ENCODE measurements at regions not wholly inside any gene's neighbourhood (a gene's known extent, or its start where the extent isn't known, plus 50 kb on each side); places are given as distances from the start of the nearest gene placed in this dataset.

DNA sequence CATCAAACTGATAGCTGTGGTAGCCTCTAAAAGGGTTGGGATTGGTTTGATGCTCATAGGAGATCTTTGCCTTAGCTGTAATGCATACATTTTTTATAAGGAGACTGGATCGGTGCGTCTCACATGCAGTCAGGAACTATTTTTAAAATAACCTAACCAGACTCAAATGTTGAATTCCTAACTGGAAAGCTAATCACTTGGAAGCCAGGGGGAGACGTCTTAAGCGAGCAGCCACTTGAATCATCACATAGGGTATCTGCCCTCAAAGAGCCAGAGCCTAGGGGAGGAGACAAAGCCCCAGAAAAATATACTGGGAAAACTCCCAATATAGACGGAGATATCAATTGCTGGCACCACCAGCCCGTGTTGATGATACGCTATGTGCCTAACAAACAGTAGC lies 61.7 kb upstream of the PUM1 start:
- Mint-ChIP-seq H3K27ac (no peak overlapping the region), H3K4me3 (no peak overlapping the region), H3K27me3 (peaks cover 0 to 4% (median 0%) of the 10 kb centered on the region in 5 donors), H3K36me3 (no peaks in the 10 kb centered on the region), H3K9me3 (no peaks in the 10 kb centered on the region), H3K4me1 (no peaks in the 10 kb centered on the region)
- ChIA-PET POLR2A (no interaction called here), CTCF (no interaction called here)
- H3K9me3 ChIP-seq (ENCODE audit: control insufficient read depth in 2 of 3, low read length in 3 of 3), result no peaks in the 10 kb centered on the region
- no peak overlapping the region for H3K27ac ChIP-seq (ENCODE audit: low read depth, low read length)
- no peak for DNase-seq
- ATAC-seq, result no peak
- no peaks in the 10 kb centered on the region for H3K27me3 ChIP-seq (ENCODE audit: control insufficient read depth in 2 of 2, insufficient read depth in 2 of 2, low read length in 2 of 2)
- H3K4me1 ChIP-seq (ENCODE audit: control insufficient read depth in 2 of 2, insufficient read depth in 2 of 2, low read length in 2 of 2), result no peaks in the 10 kb centered on the region
- no peak overlapping the region for H3K4me3 ChIP-seq (ENCODE audit: low read length)
- H3K36me3 ChIP-seq (ENCODE audit: control insufficient read depth in 2 of 3, insufficient read depth in 3 of 3, low read length in 3 of 3), result no peaks in the 10 kb centered on the region
- intact Hi-C loops (cut with micrococcal nuclease), result no loop called here

DNA sequence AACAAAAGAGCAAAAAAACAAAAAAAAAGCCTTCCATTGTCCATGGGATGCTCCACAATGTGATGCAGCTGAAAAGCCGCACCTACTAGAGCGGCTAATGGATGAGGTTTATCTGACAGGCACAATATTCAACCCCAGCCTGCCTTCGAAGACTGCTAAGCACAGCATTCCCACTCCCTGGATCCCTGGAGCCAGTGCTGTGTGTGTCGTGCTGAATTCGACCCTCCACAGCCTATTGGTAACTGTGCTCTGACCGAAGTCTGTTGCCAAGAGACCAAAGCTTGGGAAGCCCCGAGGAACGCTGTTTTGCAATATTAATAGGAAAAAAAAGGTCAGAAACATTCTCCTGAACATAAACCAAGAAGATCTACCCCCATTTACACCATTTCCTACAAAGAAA lies 57.2 kb upstream of the PUM1 start:
- Histone ChIP-seq H3K36me3 (ENCODE audit: control insufficient read depth in 2 of 3, insufficient read depth in 3 of 3, low read length in 3 of 3) (no peaks in the 10 kb centered on the region), H3K9me3 (ENCODE audit: control insufficient read depth in 2 of 3, low read length in 3 of 3) (no peaks in the 10 kb centered on the region), H3K4me1 (ENCODE audit: control insufficient read depth in 2 of 2, insufficient read depth in 2 of 2, low read length in 2 of 2) (no peaks in the 10 kb centered on the region), H3K27me3 (ENCODE audit: control insufficient read depth in 2 of 2, insufficient read depth in 2 of 2, low read length in 2 of 2) (no peaks in the 10 kb centered on the region), H3K4me3 (ENCODE audit: low read length) (no peak overlapping the region), H3K27ac (ENCODE audit: low read depth, low read length) (no peak overlapping the region)
- ChIA-PET CTCF (no interaction called here), POLR2A (interaction anchor here (0.6 kb wide), 1 partner anchor 21 kb away, joined by 5 read pairs; no protein-coding TSS in a partner anchor)
- Mint-ChIP-seq H3K27me3 (peaks cover 0 to 4% (median 0%) of the 10 kb centered on the region in 5 donors), H3K27ac (no peak overlapping the region), H3K4me1 (no peaks in the 10 kb centered on the region), H3K4me3 (no peak overlapping the region), H3K36me3 (no peaks in the 10 kb centered on the region), H3K9me3 (no peaks in the 10 kb centered on the region)
- ATAC-seq (no peak), DNase-seq (no peak)
- intact Hi-C loops (cut with micrococcal nuclease), result no loop called here

DNA sequence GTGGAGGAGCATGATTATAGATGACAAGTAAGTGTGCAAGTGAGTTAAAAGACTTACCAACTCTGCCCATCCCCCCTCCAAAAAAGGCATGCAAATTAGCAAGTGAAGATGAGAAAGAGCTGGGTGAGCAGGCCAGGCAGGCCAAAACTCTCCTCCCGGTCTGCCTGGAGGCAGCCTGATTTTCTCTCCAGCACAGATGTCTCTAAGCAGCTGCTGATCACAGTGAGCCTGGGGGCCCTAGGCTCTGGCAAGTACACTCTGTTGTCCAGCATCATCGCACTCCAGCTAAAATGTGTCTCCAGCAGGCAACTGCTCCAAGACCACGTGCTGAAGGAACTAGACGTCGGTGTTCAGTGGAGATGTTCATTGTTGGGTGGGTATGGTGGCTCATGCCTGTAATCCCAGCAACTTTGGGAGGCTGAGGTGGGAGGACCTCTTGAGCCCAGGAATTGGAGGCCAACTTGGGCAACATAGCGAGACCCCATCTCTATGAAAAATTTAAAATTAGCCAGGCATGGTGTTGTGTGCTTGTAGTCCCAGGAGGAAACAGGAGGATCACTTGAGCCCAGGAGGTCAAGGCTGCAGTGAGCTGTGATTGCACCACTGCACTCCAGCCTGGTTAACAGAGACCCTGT lies 56.7 kb upstream of the PUM1 start:
- Histone ChIP-seq H3K4me1 (ENCODE audit: control insufficient read depth in 2 of 2, insufficient read depth in 2 of 2, low read length in 2 of 2) (no peaks in the 10 kb centered on the region), H3K9me3 (ENCODE audit: control insufficient read depth in 2 of 3, low read length in 3 of 3) (no peaks in the 10 kb centered on the region), H3K27me3 (ENCODE audit: control insufficient read depth in 2 of 2, insufficient read depth in 2 of 2, low read length in 2 of 2) (no peaks in the 10 kb centered on the region), H3K36me3 (ENCODE audit: control insufficient read depth in 2 of 3, insufficient read depth in 3 of 3, low read length in 3 of 3) (no peaks in the 10 kb centered on the region), H3K27ac (ENCODE audit: low read depth, low read length) (no peak overlapping the region), H3K4me3 (ENCODE audit: low read length) (no peak overlapping the region)
- Mint-ChIP-seq H3K27ac (no peak overlapping the region), H3K36me3 (no peaks in the 10 kb centered on the region), H3K4me1 (no peaks in the 10 kb centered on the region), H3K4me3 (no peak overlapping the region), H3K9me3 (no peaks in the 10 kb centered on the region), H3K27me3 (peaks cover 0 to 3% (median 0%) of the 10 kb centered on the region in 5 donors)
- intact Hi-C loops (cut with micrococcal nuclease), result no loop called here
- ChIA-PET CTCF (no interaction called here), POLR2A (interaction anchor here (0.6 kb wide), 1 partner anchor 20 kb away, joined by 5 read pairs; no protein-coding TSS in a partner anchor)
- ATAC-seq (no peak), DNase-seq (no peak)

DNA sequence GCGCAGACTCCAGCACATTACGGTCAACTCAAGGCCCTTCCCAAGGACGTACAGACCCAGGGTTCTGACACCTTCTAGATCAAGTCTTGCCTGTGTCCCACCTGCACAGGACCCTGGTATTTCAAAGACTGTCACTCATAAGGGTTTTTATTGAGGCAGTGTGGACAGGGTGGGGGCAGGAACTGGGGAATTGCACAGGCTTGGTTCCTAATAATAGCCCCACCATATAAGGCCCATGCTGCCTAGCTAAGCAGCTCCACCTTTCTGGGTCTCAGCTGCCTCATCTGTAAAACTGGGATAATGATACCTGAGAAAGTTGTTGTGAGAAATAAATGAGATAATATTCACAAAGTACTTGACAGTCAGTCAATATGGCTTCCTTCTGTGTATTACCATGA lies 55.3 kb upstream of the PUM1 start:
- no peaks in the 10 kb centered on the region for H3K27me3 ChIP-seq (ENCODE audit: control insufficient read depth in 2 of 2, insufficient read depth in 2 of 2, low read length in 2 of 2)
- H3K36me3 ChIP-seq (ENCODE audit: control insufficient read depth in 2 of 3, insufficient read depth in 3 of 3, low read length in 3 of 3), result no peaks in the 10 kb centered on the region
- POLR2A ChIA-PET, result no interaction called here
- DNase-seq (no peak), ATAC-seq (no peak)
- H3K27ac ChIP-seq (ENCODE audit: low read depth, low read length), result no peak overlapping the region
- Mint-ChIP-seq H3K27ac (no peak overlapping the region), H3K36me3 (no peaks in the 10 kb centered on the region), H3K9me3 (no peaks in the 10 kb centered on the region), H3K4me3 (no peak overlapping the region), H3K27me3 (peaks cover 0 to 9% (median 2%) of the 10 kb centered on the region in 5 donors), H3K4me1 (no peaks in the 10 kb centered on the region)
- no peaks in the 10 kb centered on the region for H3K9me3 ChIP-seq (ENCODE audit: control insufficient read depth in 2 of 3, low read length in 3 of 3)
- H3K4me3 ChIP-seq (ENCODE audit: low read length), result no peak overlapping the region
- H3K4me1 ChIP-seq (ENCODE audit: control insufficient read depth in 2 of 2, insufficient read depth in 2 of 2, low read length in 2 of 2), result no peaks in the 10 kb centered on the region
- intact Hi-C loops (cut with micrococcal nuclease), result no loop called here
- CTCF ChIA-PET, result no interaction called here

DNA sequence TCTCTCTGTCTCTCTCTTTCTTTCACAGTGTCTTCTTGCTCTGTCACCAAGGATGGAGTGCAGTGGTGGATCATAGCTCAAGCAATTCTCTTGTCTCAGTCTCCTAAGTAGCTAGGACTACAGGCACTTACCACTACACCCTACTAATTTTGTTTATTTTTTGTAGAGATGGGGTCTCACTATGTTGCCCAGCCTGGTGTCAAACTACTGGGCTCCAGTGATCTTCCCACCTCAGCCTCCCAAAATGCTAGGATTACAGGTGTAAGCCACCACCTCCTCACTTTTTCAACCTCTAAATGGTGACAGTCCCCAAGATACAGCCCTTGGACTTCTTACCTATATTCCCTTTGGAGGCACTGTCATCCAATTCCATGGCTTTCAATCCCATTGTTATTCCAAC lies 50.5 kb upstream of the PUM1 start:
- peaks cover 0 to 15% (median 5%) of the 10 kb centered on the region in 5 donors for H3K27me3 Mint-ChIP-seq
- POLR2A ChIA-PET, result no interaction called here

More for the DNA sequence above, 50.5 kb upstream of the PUM1 start:
- intact Hi-C loops (cut with micrococcal nuclease), result no loop called here
- H3K27ac ChIP-seq (ENCODE audit: low read depth, low read length), result no peak overlapping the region
- ATAC-seq (no peak), DNase-seq (no peak)
- Mint-ChIP-seq H3K9me3 (no peaks in the 10 kb centered on the region), H3K27ac (peak overlapping the region in 1 of 9 donors; percentile 10), H3K4me1 (no peaks in the 10 kb centered on the region), H3K36me3 (no peaks in the 10 kb centered on the region), H3K4me3 (no peak overlapping the region)
- no peaks in the 10 kb centered on the region for H3K27me3 ChIP-seq (ENCODE audit: control insufficient read depth in 2 of 2, insufficient read depth in 2 of 2, low read length in 2 of 2)
- H3K9me3 ChIP-seq (ENCODE audit: control insufficient read depth in 2 of 3, low read length in 3 of 3), result no peaks in the 10 kb centered on the region
- no peak overlapping the region for H3K4me3 ChIP-seq (ENCODE audit: low read length)
- H3K4me1 ChIP-seq (ENCODE audit: control insufficient read depth in 2 of 2, insufficient read depth in 2 of 2, low read length in 2 of 2), result no peaks in the 10 kb centered on the region
- no peaks in the 10 kb centered on the region for H3K36me3 ChIP-seq (ENCODE audit: control insufficient read depth in 2 of 3, insufficient read depth in 3 of 3, low read length in 3 of 3)
- CTCF ChIA-PET, result no interaction called here

Measured in naive thymus-derived CD4-positive, alpha-beta T cell (primary cell).